WTC11 (cell line): ENCODE measurements at regions not wholly inside any gene's neighbourhood (a gene's known extent, or its start where the extent isn't known, plus 50 kb on each side); places are given as distances from the start of the nearest gene placed in this dataset.

Experiments
- ATAC-seq: fragments of 200-7000 bp; cut with Tn5 transposase; 2 replicates; pipeline ENCODE4 v1.10.0; 2021; ENCODE audit warnings: mild to moderate bottlenecking, moderate library complexity
- CTCF ChIA-PET: fragments of 300-600 bp; sonication (Branson Sonifier 250); formaldehyde crosslinking; loops from one replicate; lab custom pipeline; 2021; ENCODE audit warnings: antibody characterized with exemption; lab: Charles Lee
- POLR2A ChIA-PET: fragments of 350-600 bp; sonication (Branson Sonifier 250); formaldehyde crosslinking; loops from one replicate; lab custom pipeline; 2021; ENCODE audit warnings: antibody characterized with exemption; lab: Charles Lee
- DNase-seq: peaks from one replicate; pipeline ENCODE4 v3.0.0; 2021; ENCODE audit warnings: low spot score
- H3K27ac Mint-ChIP-seq: 2 replicates; pipeline ENCODE4 v1.8.0; 2021; ENCODE audit warnings: mixed read lengths
- H3K27me3 Mint-ChIP-seq: 2 replicates; pipeline ENCODE4 v1.8.0; 2021; ENCODE audit warnings: low read depth, mild to moderate bottlenecking, moderate library complexity, mixed read lengths
- H3K36me3 Mint-ChIP-seq: 2 replicates; pipeline ENCODE4 v1.8.0; 2021; ENCODE audit warnings: mixed read lengths
- H3K4me1 Mint-ChIP-seq: 2 replicates; pipeline ENCODE4 v1.8.0; 2022; ENCODE audit warnings: mixed read lengths
- H3K4me3 Mint-ChIP-seq: 2 replicates; pipeline ENCODE4 v1.8.0; 2021; ENCODE audit warnings: mild to moderate bottlenecking, moderate library complexity, mixed read lengths
- H3K9me3 Mint-ChIP-seq: 2 replicates; pipeline ENCODE4 v1.8.0; 2021; ENCODE audit warnings: mixed read lengths
- FOXJ3 ChIP-seq: sonication (generic); formaldehyde crosslinking; IDR thresholded peaks from 2 replicates; pipeline ENCODE4 v1.9.0; 2021; ENCODE audit warnings: missing genetic modification reagents, mild to moderate bottlenecking, borderline replicate concordance
- GABPB1 ChIP-seq: sonication (generic); formaldehyde crosslinking; IDR thresholded peaks from 2 replicates; pipeline ENCODE4 v1.8.1; 2023; ENCODE audit warnings: mild to moderate bottlenecking, missing genetic modification reagents
- GRHL2 ChIP-seq: fragments of 250-450 bp; sonication (Bioruptor Pico); IDR thresholded peaks from 2 replicates; pipeline ENCODE4 v1.8.0; 2022; ENCODE audit warnings: mild to moderate bottlenecking, moderate library complexity; ENCODE audit not compliant: insufficient replicate concordance, severe bottlenecking
- GTF2I ChIP-seq: fragments of 250-450 bp; sonication (Bioruptor Pico); conservative IDR thresholded peaks from 2 replicates; pipeline ENCODE4 v1.4.0; 2021; ENCODE audit warnings: mild to moderate bottlenecking
- JUN ChIP-seq: sonication (generic); formaldehyde crosslinking; IDR thresholded peaks from 2 replicates; pipeline ENCODE4 v1.8.0; 2023; ENCODE audit warnings: mild to moderate bottlenecking, missing genetic modification reagents
- NFATC4 ChIP-seq: fragments of 250-450 bp; sonication (Bioruptor Pico); IDR thresholded peaks from 2 replicates; pipeline ENCODE4 v1.9.0; 2021; ENCODE audit warnings: mild to moderate bottlenecking
- NFE2L1 ChIP-seq: sonication (generic); formaldehyde crosslinking; IDR thresholded peaks from 2 replicates; pipeline ENCODE4 v1.8.1; 2023; ENCODE audit warnings: missing genetic modification reagents
- NFYB ChIP-seq: sonication (generic); formaldehyde crosslinking; conservative IDR thresholded peaks from 2 replicates; pipeline ENCODE4 v1.8.0; 2022; ENCODE audit warnings: low read depth, missing genetic modification reagents
- NR2C2 ChIP-seq: sonication (generic); formaldehyde crosslinking; IDR thresholded peaks from 2 replicates; pipeline ENCODE4 v1.8.0; 2022; ENCODE audit warnings: mild to moderate bottlenecking, missing genetic modification reagents
- RELA ChIP-seq: sonication (generic); formaldehyde crosslinking; IDR thresholded peaks from 2 replicates; pipeline ENCODE4 v1.8.1; 2022; ENCODE audit warnings: missing genetic modification reagents, mild to moderate bottlenecking, borderline replicate concordance
- RORB ChIP-seq: fragments of 250-450 bp; sonication (Bioruptor Pico); IDR thresholded peaks from 2 replicates; pipeline ENCODE4 v1.9.0; 2021; ENCODE audit warnings: mild to moderate bottlenecking
- SP1 ChIP-seq: sonication (generic); formaldehyde crosslinking; conservative IDR thresholded peaks from 2 replicates; pipeline ENCODE4 v1.8.1; 2022; ENCODE audit warnings: missing genetic modification reagents
- TEAD4 ChIP-seq: sonication (generic); formaldehyde crosslinking; IDR thresholded peaks from 2 replicates; pipeline ENCODE4 v1.8.0; 2022; ENCODE audit warnings: mild to moderate bottlenecking, missing genetic modification reagents
- TP53 ChIP-seq: sonication (generic); formaldehyde crosslinking; IDR thresholded peaks from 2 replicates; pipeline ENCODE4 v1.8.1; 2023; ENCODE audit warnings: mild to moderate bottlenecking, missing genetic modification reagents
- ZBTB21 ChIP-seq: sonication (generic); formaldehyde crosslinking; IDR thresholded peaks from 2 replicates; pipeline ENCODE4 v1.8.1; 2023; ENCODE audit warnings: mild to moderate bottlenecking, missing genetic modification reagents, borderline replicate concordance
- ZNF121 ChIP-seq: sonication (generic); formaldehyde crosslinking; IDR thresholded peaks from 2 replicates; pipeline ENCODE4 v1.8.0; 2023; ENCODE audit warnings: missing genetic modification reagents
- ZNF138 ChIP-seq: sonication (generic); formaldehyde crosslinking; conservative IDR thresholded peaks from 2 replicates; pipeline ENCODE4 v1.8.1; 2022; ENCODE audit warnings: mild to moderate bottlenecking, moderate library complexity, missing genetic modification reagents
- ZNF317 ChIP-seq: sonication (generic); formaldehyde crosslinking; IDR thresholded peaks from 2 replicates; pipeline ENCODE4 v1.8.1; 2023; ENCODE audit warnings: low read depth, mild to moderate bottlenecking, moderate library complexity, missing genetic modification reagents, borderline replicate concordance
- ZNF671 ChIP-seq: fragments of 250-450 bp; sonication (Bioruptor Pico); IDR thresholded peaks from 2 replicates; pipeline ENCODE4 v1.8.0; 2021; ENCODE audit warnings: mild to moderate bottlenecking
- TF ChIP-seq, protein P1 (sequence below): fragments of 250-450 bp; sonication (Bioruptor Pico); IDR thresholded peaks from 2 replicates; pipeline ENCODE4 v2.1.2; 2022; ENCODE audit warnings: mild to moderate bottlenecking, moderate library complexity
- TF ChIP-seq, protein P2 (sequence below): fragments of 250-450 bp; sonication (Bioruptor Pico); IDR thresholded peaks from 2 replicates; pipeline ENCODE4 v1.8.0; 2021; ENCODE audit warnings: mild to moderate bottlenecking
- TF ChIP-seq, protein P3 (sequence below): sonication (generic); formaldehyde crosslinking; IDR thresholded peaks from 2 replicates; pipeline ENCODE4 v1.8.0; 2022; ENCODE audit warnings: mild to moderate bottlenecking, missing genetic modification reagents
- TF ChIP-seq, protein P4 (sequence below): sonication (generic); formaldehyde crosslinking; IDR thresholded peaks from 2 replicates; pipeline ENCODE4 v1.8.0; 2022; ENCODE audit warnings: mild to moderate bottlenecking, missing genetic modification reagents
- TF ChIP-seq, protein P5 (sequence below): sonication (generic); formaldehyde crosslinking; conservative IDR thresholded peaks from 2 replicates; pipeline ENCODE4 v1.8.1; 2022; ENCODE audit warnings: mild to moderate bottlenecking, missing genetic modification reagents
- TF ChIP-seq, protein P6 (sequence below): fragments of 250-450 bp; sonication (Bioruptor Pico); IDR thresholded peaks from 2 replicates; pipeline ENCODE4 v1.9.0; 2021; ENCODE audit warnings: mild to moderate bottlenecking
- TF ChIP-seq, protein P7 (sequence below): sonication (generic); formaldehyde crosslinking; IDR thresholded peaks from 2 replicates; pipeline ENCODE4 v1.8.1; 2023; ENCODE audit warnings: mild to moderate bottlenecking, missing genetic modification reagents, borderline replicate concordance

DNA sequence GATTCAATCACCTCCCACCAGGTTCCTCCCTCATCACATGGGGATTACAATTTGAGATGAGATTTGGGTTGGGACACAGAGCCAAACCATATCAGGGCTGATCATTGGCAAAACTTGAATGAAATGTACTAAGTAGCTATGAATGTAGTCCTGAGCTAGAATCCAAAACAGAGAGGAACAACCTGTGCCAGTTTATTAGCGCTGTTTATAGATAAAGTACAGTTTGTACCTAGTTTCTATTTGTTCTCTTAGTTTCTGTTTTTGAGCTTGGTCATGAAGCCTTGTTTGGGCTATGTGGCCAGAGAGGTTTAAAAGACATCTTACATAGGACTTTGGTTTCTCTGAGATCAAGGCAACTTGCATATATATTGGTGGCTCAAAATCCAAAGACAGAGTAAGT is 66.9 kb upstream of the INPP4B start:
- Mint-ChIP-seq H3K4me3 (no peak overlapping the region), H3K4me1 (no peaks in the 10 kb centered on the region), H3K27ac (no peak overlapping the region), H3K9me3 (no peaks in the 10 kb centered on the region), H3K36me3 (no peaks in the 10 kb centered on the region), H3K27me3 (no peaks in the 10 kb centered on the region)
- CTCF ChIA-PET: no interaction called here
- POLR2A ChIA-PET: no interaction called here
- no peak for ATAC-seq
- DNase-seq: no peak
- TF ChIP-seq, protein P1, sequence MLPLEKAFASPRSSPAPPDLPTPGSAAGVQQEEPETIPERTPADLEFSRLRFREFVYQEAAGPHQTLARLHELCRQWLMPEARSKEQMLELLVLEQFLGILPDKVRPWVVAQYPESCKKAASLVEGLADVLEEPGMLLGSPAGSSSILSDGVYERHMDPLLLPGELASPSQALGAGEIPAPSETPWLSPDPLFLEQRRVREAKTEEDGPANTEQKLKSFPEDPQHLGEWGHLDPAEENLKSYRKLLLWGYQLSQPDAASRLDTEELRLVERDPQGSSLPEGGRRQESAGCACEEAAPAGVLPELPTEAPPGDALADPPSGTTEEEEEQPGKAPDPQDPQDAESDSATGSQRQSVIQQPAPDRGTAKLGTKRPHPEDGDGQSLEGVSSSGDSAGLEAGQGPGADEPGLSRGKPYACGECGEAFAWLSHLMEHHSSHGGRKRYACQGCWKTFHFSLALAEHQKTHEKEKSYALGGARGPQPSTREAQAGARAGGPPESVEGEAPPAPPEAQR (CRISPR knock-in tag): no peak
- TF ChIP-seq RELA (CRISPR knock-in tag) (no peak), FOXJ3 (CRISPR knock-in tag) (no peak), NFYB (CRISPR knock-in tag) (no peak), ZNF138 (CRISPR knock-in tag) (no peak), ZBTB21 (CRISPR knock-in tag) (no peak), TEAD4 (CRISPR knock-in tag) (no peak), SP1 (CRISPR knock-in tag) (no peak), GABPB1 (CRISPR knock-in tag) (no peak), GRHL2 (CRISPR knock-in tag) (no peak), TP53 (CRISPR knock-in tag) (no peak), RORB (CRISPR knock-in tag) (no peak), NFE2L1 (CRISPR knock-in tag) (no peak), ZNF121 (CRISPR knock-in tag) (no peak), ZNF317 (CRISPR knock-in tag) (no peak), GTF2I (CRISPR knock-in tag) (no peak), NR2C2 (CRISPR knock-in tag) (no peak)
- TF ChIP-seq, protein P2, sequence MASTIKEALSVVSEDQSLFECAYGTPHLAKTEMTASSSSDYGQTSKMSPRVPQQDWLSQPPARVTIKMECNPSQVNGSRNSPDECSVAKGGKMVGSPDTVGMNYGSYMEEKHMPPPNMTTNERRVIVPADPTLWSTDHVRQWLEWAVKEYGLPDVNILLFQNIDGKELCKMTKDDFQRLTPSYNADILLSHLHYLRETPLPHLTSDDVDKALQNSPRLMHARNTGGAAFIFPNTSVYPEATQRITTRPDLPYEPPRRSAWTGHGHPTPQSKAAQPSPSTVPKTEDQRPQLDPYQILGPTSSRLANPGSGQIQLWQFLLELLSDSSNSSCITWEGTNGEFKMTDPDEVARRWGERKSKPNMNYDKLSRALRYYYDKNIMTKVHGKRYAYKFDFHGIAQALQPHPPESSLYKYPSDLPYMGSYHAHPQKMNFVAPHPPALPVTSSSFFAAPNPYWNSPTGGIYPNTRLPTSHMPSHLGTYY (CRISPR knock-in tag): no peak
- TF ChIP-seq, protein P3, sequence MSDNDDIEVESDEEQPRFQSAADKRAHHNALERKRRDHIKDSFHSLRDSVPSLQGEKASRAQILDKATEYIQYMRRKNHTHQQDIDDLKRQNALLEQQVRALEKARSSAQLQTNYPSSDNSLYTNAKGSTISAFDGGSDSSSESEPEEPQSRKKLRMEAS (CRISPR knock-in tag): no peak

DNA sequence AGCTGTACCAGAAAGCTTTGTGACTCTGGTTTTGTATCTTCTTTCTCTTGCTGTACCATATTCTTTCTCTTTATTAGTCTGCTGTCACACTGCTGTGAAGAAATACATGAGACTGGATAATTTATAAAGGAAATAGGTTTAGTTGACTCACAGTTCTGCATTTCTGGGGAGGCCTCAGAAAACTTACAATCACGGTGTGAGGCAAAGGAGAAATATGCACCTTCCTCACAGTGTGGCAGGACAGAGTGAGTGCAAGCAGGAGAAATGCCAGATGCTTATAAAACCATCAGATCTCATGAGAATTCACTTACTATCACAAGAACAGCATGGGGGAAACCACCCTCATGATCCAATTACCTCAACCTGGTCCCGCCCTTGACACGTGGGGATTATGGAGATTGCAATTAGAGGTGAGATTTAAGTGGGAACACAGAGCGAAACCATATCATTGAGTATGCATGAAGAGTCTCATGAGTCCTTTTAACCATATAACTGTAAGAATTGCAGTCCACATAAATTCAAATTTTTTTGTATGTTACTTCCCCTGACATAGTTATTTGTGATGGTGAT is 67.4 kb upstream of the INPP4B start:
- CTCF ChIA-PET: no interaction called here
- no peaks in the 10 kb centered on the region for H3K9me3 Mint-ChIP-seq
- H3K4me1 Mint-ChIP-seq: no peaks in the 10 kb centered on the region
- H3K27ac Mint-ChIP-seq: no peak overlapping the region
- H3K36me3 Mint-ChIP-seq: no peaks in the 10 kb centered on the region
- no peak for DNase-seq
- H3K27me3 Mint-ChIP-seq: no peaks in the 10 kb centered on the region
- ATAC-seq: no peak
- POLR2A ChIA-PET: no interaction called here
- no peak overlapping the region for H3K4me3 Mint-ChIP-seq
- TF ChIP-seq, protein P4, sequence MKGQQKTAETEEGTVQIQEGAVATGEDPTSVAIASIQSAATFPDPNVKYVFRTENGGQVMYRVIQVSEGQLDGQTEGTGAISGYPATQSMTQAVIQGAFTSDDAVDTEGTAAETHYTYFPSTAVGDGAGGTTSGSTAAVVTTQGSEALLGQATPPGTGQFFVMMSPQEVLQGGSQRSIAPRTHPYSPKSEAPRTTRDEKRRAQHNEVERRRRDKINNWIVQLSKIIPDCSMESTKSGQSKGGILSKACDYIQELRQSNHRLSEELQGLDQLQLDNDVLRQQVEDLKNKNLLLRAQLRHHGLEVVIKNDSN (CRISPR knock-in tag): no peak
- TF ChIP-seq NFATC4: no peak
- TF ChIP-seq, protein P5, sequence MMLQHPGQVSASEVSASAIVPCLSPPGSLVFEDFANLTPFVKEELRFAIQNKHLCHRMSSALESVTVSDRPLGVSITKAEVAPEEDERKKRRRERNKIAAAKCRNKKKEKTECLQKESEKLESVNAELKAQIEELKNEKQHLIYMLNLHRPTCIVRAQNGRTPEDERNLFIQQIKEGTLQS (CRISPR knock-in tag): no peak
- TF ChIP-seq, protein P2 (CRISPR knock-in tag): no peak
- TF ChIP-seq JUN (CRISPR knock-in tag): no peak
- no peak for TF ChIP-seq ZNF671 (CRISPR knock-in tag)
- no peak for TF ChIP-seq GABPB1 (CRISPR knock-in tag)
- TF ChIP-seq, protein P6, sequence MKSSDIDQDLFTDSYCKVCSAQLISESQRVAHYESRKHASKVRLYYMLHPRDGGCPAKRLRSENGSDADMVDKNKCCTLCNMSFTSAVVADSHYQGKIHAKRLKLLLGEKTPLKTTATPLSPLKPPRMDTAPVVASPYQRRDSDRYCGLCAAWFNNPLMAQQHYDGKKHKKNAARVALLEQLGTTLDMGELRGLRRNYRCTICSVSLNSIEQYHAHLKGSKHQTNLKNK: no peak
- TF ChIP-seq, protein P7, sequence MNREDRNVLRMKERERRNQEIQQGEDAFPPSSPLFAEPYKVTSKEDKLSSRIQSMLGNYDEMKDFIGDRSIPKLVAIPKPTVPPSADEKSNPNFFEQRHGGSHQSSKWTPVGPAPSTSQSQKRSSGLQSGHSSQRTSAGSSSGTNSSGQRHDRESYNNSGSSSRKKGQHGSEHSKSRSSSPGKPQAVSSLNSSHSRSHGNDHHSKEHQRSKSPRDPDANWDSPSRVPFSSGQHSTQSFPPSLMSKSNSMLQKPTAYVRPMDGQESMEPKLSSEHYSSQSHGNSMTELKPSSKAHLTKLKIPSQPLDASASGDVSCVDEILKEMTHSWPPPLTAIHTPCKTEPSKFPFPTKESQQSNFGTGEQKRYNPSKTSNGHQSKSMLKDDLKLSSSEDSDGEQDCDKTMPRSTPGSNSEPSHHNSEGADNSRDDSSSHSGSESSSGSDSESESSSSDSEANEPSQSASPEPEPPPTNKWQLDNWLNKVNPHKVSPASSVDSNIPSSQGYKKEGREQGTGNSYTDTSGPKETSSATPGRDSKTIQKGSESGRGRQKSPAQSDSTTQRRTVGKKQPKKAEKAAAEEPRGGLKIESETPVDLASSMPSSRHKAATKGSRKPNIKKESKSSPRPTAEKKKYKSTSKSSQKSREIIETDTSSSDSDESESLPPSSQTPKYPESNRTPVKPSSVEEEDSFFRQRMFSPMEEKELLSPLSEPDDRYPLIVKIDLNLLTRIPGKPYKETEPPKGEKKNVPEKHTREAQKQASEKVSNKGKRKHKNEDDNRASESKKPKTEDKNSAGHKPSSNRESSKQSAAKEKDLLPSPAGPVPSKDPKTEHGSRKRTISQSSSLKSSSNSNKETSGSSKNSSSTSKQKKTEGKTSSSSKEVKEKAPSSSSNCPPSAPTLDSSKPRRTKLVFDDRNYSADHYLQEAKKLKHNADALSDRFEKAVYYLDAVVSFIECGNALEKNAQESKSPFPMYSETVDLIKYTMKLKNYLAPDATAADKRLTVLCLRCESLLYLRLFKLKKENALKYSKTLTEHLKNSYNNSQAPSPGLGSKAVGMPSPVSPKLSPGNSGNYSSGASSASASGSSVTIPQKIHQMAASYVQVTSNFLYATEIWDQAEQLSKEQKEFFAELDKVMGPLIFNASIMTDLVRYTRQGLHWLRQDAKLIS (CRISPR knock-in tag): no peak
- no peak for TF ChIP-seq RORB (CRISPR knock-in tag)
